ENCODE measurements at regions not wholly inside any gene's neighbourhood (a gene's known extent, or its start where the extent isn't known, plus 50 kb on each side); places are given as distances from the start of the nearest gene placed in this dataset.

DNA sequence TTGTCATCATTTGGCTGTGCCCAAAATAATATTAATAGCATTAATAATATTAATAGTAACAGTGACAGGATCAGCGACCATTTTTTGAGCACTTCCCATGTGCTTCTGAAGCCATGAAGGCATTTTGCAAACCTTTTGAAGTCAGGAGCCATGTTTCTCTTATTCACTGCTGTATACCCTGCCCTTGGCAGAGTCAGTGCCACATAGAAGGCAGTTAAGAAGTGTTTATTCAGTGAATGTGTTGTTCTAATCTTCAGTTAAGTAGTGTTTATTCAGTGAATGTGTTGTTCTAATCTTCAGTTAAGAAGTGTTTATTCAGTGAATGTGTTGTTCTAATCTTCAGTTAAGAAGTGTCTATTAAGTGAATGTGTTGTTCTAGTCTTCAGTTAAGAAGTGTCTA is 319.7 kb upstream of the NAV3 start:
- TF ChIP-seq, protein P1, sequence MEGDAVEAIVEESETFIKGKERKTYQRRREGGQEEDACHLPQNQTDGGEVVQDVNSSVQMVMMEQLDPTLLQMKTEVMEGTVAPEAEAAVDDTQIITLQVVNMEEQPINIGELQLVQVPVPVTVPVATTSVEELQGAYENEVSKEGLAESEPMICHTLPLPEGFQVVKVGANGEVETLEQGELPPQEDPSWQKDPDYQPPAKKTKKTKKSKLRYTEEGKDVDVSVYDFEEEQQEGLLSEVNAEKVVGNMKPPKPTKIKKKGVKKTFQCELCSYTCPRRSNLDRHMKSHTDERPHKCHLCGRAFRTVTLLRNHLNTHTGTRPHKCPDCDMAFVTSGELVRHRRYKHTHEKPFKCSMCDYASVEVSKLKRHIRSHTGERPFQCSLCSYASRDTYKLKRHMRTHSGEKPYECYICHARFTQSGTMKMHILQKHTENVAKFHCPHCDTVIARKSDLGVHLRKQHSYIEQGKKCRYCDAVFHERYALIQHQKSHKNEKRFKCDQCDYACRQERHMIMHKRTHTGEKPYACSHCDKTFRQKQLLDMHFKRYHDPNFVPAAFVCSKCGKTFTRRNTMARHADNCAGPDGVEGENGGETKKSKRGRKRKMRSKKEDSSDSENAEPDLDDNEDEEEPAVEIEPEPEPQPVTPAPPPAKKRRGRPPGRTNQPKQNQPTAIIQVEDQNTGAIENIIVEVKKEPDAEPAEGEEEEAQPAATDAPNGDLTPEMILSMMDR (IDR thresholded peaks at IDR 0.05): no peak
- TF ChIP-seq POLR2A (IDR thresholded peaks at IDR 0.05): no peak

Measured in adrenal gland (tissue), 5 donors.